ENCODE measurements at regions not wholly inside any gene's neighbourhood (a gene's known extent, or its start where the extent isn't known, plus 50 kb on each side); places are given as distances from the start of the nearest gene placed in this dataset.
"Not testable (repeated sequence)": the region's sequence is repeated elsewhere in the genome, so short reads cannot be mapped to it uniquely, and the experiment has no call there.

DNA sequence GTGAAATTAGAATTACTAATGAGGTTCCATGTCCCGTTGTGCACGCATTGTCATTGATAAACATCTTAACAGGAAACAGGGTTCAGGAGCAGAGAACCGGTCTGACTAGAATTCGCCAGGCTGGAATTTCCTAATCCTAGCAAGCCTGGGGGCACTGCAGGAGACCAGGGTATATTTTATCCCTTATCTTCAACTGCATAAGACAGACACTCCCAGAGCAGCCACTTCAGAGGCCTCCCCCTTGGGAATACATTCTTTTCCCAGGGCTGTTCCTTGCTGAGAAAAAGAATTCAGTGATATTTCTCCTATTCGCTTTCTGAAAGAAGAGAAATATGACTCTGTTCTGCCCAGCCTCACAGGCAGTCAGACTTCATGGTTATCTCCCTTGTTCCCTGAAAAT is 416.6 kb upstream of the HTR2C start:
- TF ChIP-seq, protein P1, sequence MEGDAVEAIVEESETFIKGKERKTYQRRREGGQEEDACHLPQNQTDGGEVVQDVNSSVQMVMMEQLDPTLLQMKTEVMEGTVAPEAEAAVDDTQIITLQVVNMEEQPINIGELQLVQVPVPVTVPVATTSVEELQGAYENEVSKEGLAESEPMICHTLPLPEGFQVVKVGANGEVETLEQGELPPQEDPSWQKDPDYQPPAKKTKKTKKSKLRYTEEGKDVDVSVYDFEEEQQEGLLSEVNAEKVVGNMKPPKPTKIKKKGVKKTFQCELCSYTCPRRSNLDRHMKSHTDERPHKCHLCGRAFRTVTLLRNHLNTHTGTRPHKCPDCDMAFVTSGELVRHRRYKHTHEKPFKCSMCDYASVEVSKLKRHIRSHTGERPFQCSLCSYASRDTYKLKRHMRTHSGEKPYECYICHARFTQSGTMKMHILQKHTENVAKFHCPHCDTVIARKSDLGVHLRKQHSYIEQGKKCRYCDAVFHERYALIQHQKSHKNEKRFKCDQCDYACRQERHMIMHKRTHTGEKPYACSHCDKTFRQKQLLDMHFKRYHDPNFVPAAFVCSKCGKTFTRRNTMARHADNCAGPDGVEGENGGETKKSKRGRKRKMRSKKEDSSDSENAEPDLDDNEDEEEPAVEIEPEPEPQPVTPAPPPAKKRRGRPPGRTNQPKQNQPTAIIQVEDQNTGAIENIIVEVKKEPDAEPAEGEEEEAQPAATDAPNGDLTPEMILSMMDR (tag by site-specific recombination; IDR thresholded peaks at IDR 0.05): not testable (repeated sequence)
- not testable (repeated sequence) for TF ChIP-seq PBX3 (CRISPR knock-in tag; IDR thresholded peaks at IDR 0.05); ZNF350 (tag by site-specific recombination; IDR thresholded peaks at IDR 0.05); ZNF560 (tag by site-specific recombination; IDR thresholded peaks at IDR 0.05; ENCODE audit: borderline replicate concordance); KLF8 (tag by site-specific recombination; IDR thresholded peaks at IDR 0.05); ZNF114 (tag by site-specific recombination; IDR thresholded peaks at IDR 0.05); HOXA7 (CRISPR knock-in tag; IDR thresholded peaks at IDR 0.05; ENCODE audit: borderline replicate concordance)

All from HEK293 (cell line).